Heart right ventricle (tissue), 16 donors: ENCODE measurements at regions not wholly inside any gene's neighbourhood (a gene's known extent, or its start where the extent isn't known, plus 50 kb on each side); places are given as distances from the start of the nearest gene placed in this dataset.
"Not testable (repeated sequence)": the region's sequence is repeated elsewhere in the genome, so short reads cannot be mapped to it uniquely, and the experiment has no call there.

Experiments used
- ATAC-seq, 8 donors: fragments of 200-7000 bp; cut with Tn5 transposase; one replicate each; pipeline ENCODE4 v1.9.1; 2020; ENCODE audit warnings: mild to moderate bottlenecking in 8 of 8, moderate library complexity in 8 of 8, moderate number of reproducible peaks in 1 of 8
- DNase-seq, 2 donors: peaks; one replicate each; pipeline ENCODE4 v3.0.0-alpha.2; 2020
- H3K27ac ChIP-seq, 10 donors: fragments of 200-600 bp; sonication (generic) in 2 of 10; one replicate each; pipeline versions ENCODE4 v1.5.0 to v1.8.0; 2020 to 2022; ENCODE audit warnings: mild to moderate bottlenecking in 3 of 10
- H3K27me3 ChIP-seq, 7 donors: fragments of 200-600 bp; one replicate each; pipeline ENCODE4 v1.8.0; 2021 to 2022; ENCODE audit warnings: mild to moderate bottlenecking in 2 of 7
- H3K36me3 ChIP-seq, 9 donors: fragments of 200-600 bp; sonication (generic) in 1 of 9; one replicate each; pipeline versions ENCODE4 v1.5.0 to v1.8.0; 2020 to 2022; ENCODE audit warnings: mild to moderate bottlenecking in 2 of 9
- H3K4me1 ChIP-seq, 9 donors: fragments of 200-600 bp; sonication (generic) in 1 of 9; one replicate each; pipeline versions ENCODE4 v1.5.0 to v1.8.0; 2020 to 2022; ENCODE audit warnings: mild to moderate bottlenecking in 4 of 9
- H3K4me3 ChIP-seq, 10 donors: fragments of 200-600 bp; sonication (generic) in 2 of 10; one replicate each; pipeline versions ENCODE4 v1.5.0 to v1.8.0; 2020 to 2022; ENCODE audit warnings: mild to moderate bottlenecking in 7 of 10, moderate library complexity in 2 of 10
- H3K9me3 ChIP-seq, 11 donors: fragments of 200-600 bp in 10 of 11; sonication (generic) in 2 of 11; one replicate each; pipeline versions ENCODE4 v1.5.0 to v1.8.0; 2013 to 2022; ENCODE audit warnings: mild to moderate bottlenecking in 2 of 11, control low read depth in 1 of 11, moderate library complexity in 1 of 11
- CTCF ChIP-seq, 9 donors: fragments of 200-600 bp; sonication (generic) in 2 of 9; IDR thresholded peaks; one replicate each; pipeline versions ENCODE4 v1.5.0 to v1.8.0; 2021 to 2022; ENCODE audit warnings: antibody characterized with exemption in 9 of 9, mild to moderate bottlenecking in 5 of 9, moderate library complexity in 1 of 9
- WGBS, 2 donors: extraction: QIAGEN DNeasy Blood & Tissue Kit; methylation state at CpG; one replicate each; pipeline ENCODE4 v1.1.7; 2013; ENCODE audit warnings: inconsistent platforms in 1 of 2; 5-methylcytosine and 5-hydroxymethylcytosine counted together
- intact Hi-C, 10 donors: fragments of 100-400 bp; cut with DNase I; formaldehyde crosslinking; loops; one replicate each; pipeline versions ENCODE4 v1.11.1 to v1.14.2; 2022
- donor health status: Arrhythmogenic right ventricular cardiomyopathy.
- donor health status: ischemic (EF 13 %, LVEDD 7.1; RV severe dilation, severe dysfunction).
- donor health status: healthy with polysubstance abuse.
- donor health status: DM: no; HTN: yes; CAD: no.
- donor health status: DM: no; HTN: no; CAD: no.
- donor health status: ischemic (EF 25% LVEDD 6.9; RV normal size, moderate dysfunction).
- donor health status: ischemic (EF 25% LVEDD 5.7; RV mildly dilated, moderate dysfunction).
- donor health status: healthy.
- donor health status: DM: yes; HTN: yes; CAD: no.
- donor health status: Ischemic cardiomyopathy.
- donor health status: ischemic (EF 35%, LVEDD 5.7; RV mildly dilated, moderate dysfunction).
- donor health status: nonischemic (EF 11% LVEDD 7.7; RV severe dilation, severe dysfunction).
- donor health status: DM: yes; HTN: yes; CAD: no.
- donor health status: PGD.
- donor health status: ischemic (EF 29% LVEDD 5.4; RV normal size, mild dysfunction).
- donor health status: nonischemic (EF 23%, LVEDD 6.1; RV moderate dilation, normal function).

- Histone ChIP-seq H3K27me3 (no peaks in the 10 kb centered on the region), H3K36me3 (no peaks in the 10 kb centered on the region), H3K27ac (no peak overlapping the region), H3K4me1 (no peaks in the 10 kb centered on the region), H3K9me3 (no peaks in the 10 kb centered on the region), H3K4me3 (no peak overlapping the region)
- DNase-seq (no peak), ATAC-seq (no peak)
- intact Hi-C loops: no loop called here
- no peak for TF ChIP-seq CTCF (IDR thresholded peaks at IDR 0.05)
- WGBS, 2 donors: 78 to 82% methylated on average over 1 of the region's 1 CpG
Observed at GRCh38 chr14:25820368-25820767, 770.4 kb upstream of the STXBP6 start.

DNA sequence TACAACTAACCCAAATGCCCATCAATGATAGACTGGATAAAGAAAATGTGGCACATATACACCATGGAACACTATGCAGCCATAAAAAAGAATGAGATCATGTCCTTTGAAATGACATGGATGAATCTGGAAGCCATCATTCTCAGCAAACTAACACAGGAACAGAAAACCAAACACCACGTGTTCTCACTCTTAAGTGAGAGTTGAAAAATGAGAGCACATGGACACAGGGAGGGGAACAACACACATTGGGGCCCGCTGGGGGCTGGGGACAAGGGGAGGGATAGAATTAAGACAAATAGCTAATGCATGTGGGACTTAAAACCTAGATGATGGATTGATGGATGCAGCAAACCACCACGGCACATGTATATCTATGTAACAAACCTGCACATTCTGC lies 764.7 kb upstream of the STXBP6 start:
- H3K4me3 ChIP-seq, H3K4me1 ChIP-seq, H3K27me3 ChIP-seq, H3K36me3 ChIP-seq, DNase-seq, H3K9me3 ChIP-seq, ATAC-seq, intact Hi-C loops, H3K27ac ChIP-seq: not testable (repeated sequence)
- WGBS, 2 donors: 76 to 81% methylated on average over 3 of the region's 3 CpGs

GRCh38 chr14:25803386-25804018 lies 753.6 kb upstream of the STXBP6 start:
- no peak for TF ChIP-seq CTCF (IDR thresholded peaks at IDR 0.05)
- WGBS, 2 donors: 79 to 85% methylated on average over 2 of the region's 2 CpGs
- Histone ChIP-seq H3K4me3 (no peak overlapping the region), H3K9me3 (no peaks in the 10 kb centered on the region), H3K36me3 (no peaks in the 10 kb centered on the region), H3K27ac (no peak overlapping the region), H3K27me3 (no peaks in the 10 kb centered on the region), H3K4me1 (no peaks in the 10 kb centered on the region)
- ATAC-seq (no peak), DNase-seq (no peak)
- intact Hi-C loops: no loop called here

DNA sequence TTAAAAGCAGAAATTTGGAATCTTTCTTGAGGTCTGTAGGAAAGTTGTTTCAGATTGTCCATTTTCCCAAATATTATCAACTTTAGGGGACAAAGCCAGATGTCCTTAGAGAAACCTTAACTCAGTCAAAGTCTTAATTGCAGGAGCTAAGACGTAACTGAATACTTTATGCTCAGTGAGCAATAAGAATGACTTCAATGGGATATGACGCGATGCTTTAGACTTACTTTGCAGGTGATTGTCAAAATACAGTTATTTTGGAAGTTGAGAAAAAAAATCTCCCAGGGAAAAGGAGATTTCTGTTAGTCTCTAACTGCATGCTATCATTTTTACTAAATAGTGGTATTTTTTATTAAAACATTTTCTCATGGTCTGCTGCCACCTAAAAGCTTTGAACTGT lies 750.9 kb upstream of the STXBP6 start:
- intact Hi-C loops: no loop called here

More for the DNA sequence above, 750.9 kb upstream of the STXBP6 start:
- no peaks in the 10 kb centered on the region for H3K4me1 ChIP-seq
- H3K27me3 ChIP-seq: no peaks in the 10 kb centered on the region
- no peak overlapping the region for H3K4me3 ChIP-seq
- H3K9me3 ChIP-seq: no peaks in the 10 kb centered on the region
- no peak for DNase-seq
- 86 to 94% methylated on average over 3 of the region's 3 CpGs for WGBS, 2 donors
- H3K36me3 ChIP-seq: no peaks in the 10 kb centered on the region
- TF ChIP-seq CTCF (IDR thresholded peaks at IDR 0.05): no peak
- H3K27ac ChIP-seq: no peak overlapping the region
- ATAC-seq: no peak
